K562 (cell line): ENCODE measurements at regions not wholly inside any gene's neighbourhood (a gene's known extent, or its start where the extent isn't known, plus 50 kb on each side); places are given as distances from the start of the nearest gene placed in this dataset.
A peak's percentile ranks its signal among the peaks of the same experiment; 100 is the strongest.

Source experiments
- ARID1B ChIP-seq: fragments of 450-650 bp; IDR thresholded peaks from 2 replicates; pipeline ENCODE4 v1.6.1; 2016; ENCODE audit warnings: antibody characterized with exemption, mild to moderate bottlenecking, inconsistent platforms
- BDP1 ChIP-seq: IDR thresholded peaks from 3 replicates; pipeline ENCODE4 v1.6.1; 2011; ENCODE audit not compliant: insufficient read length, insufficient read depth
- CBFA2T3 ChIP-seq: fragments of 450-650 bp; IDR thresholded peaks from 2 replicates; pipeline ENCODE4 v1.6.1; 2017
- HCFC1 ChIP-seq: IDR thresholded peaks from 2 replicates; pipeline ENCODE4 v1.6.1; 2012; ENCODE audit warnings: low read depth, low read length, improper control_type of control experiment
- MXI1 ChIP-seq: IDR thresholded peaks from 2 replicates; pipeline ENCODE4 v1.6.1; 2011; ENCODE audit warnings: low read depth, mild to moderate bottlenecking, improper control_type of control experiment, low read length
- RB1 ChIP-seq: fragments of 450-650 bp; IDR thresholded peaks from 2 replicates; pipeline ENCODE4 v1.6.1; 2017; ENCODE audit warnings: low read depth, mild to moderate bottlenecking
- TAF9B ChIP-seq: fragments of 450-650 bp; IDR thresholded peaks from 2 replicates; pipeline ENCODE4 v1.6.1; 2018; ENCODE audit warnings: mild to moderate bottlenecking; ENCODE audit not compliant: partially characterized antibody
- TAL1 ChIP-seq: fragments of 450-650 bp; IDR thresholded peaks from 2 replicates; pipeline ENCODE4 v1.6.1; 2016; ENCODE audit warnings: mild to moderate bottlenecking
- TCF3 ChIP-seq: sonication (generic); formaldehyde crosslinking; IDR thresholded peaks from 2 replicates; pipeline ENCODE4 v1.4.0; 2020; ENCODE audit warnings: mild to moderate bottlenecking, missing genetic modification reagents
- TEAD4 ChIP-seq, 2 experiments: sonication (generic) in 1 of 2; formaldehyde crosslinking in 1 of 2; IDR thresholded peaks; 2 replicates each; pipeline versions ENCODE4 v1.6.1 to v1.8.0; 2012 to 2022; ENCODE audit warnings: borderline replicate concordance in 1 of 2, inconsistent platforms in 1 of 2, low read length in 1 of 2, mild to moderate bottlenecking in 1 of 2, missing genetic modification reagents in 1 of 2
- VEZF1 ChIP-seq: fragments of 200-800 bp; sonication (Bioruptor generic); IDR thresholded peaks from 2 replicates; pipeline ENCODE4 v1.6.1; 2017; ENCODE audit warnings: missing genetic modification characterization, missing compliant biosample characterization
- ZNF445 ChIP-seq: fragments of 250-450 bp; sonication (Bioruptor Pico); IDR thresholded peaks from 2 replicates; pipeline ENCODE4 v1.4.0; 2020; ENCODE audit warnings: low read depth, mild to moderate bottlenecking, moderate library complexity
- ZSCAN29 ChIP-seq: fragments of 450-650 bp; IDR thresholded peaks from 2 replicates; pipeline ENCODE4 v1.6.1; 2017
- ZZZ3 ChIP-seq: fragments of 450-650 bp; IDR thresholded peaks from 2 replicates; pipeline ENCODE4 v1.6.1; 2016; ENCODE audit warnings: antibody characterized with exemption, mild to moderate bottlenecking, moderate library complexity
- TF ChIP-seq, protein P1 (sequence below): fragments of 250-450 bp; sonication (Bioruptor Pico); IDR thresholded peaks from 2 replicates; pipeline ENCODE4 v1.8.0; 2022; ENCODE audit warnings: inconsistent platforms, mild to moderate bottlenecking, moderate library complexity, borderline replicate concordance
- TF ChIP-seq, protein P2 (sequence below): sonication (generic); formaldehyde crosslinking; IDR thresholded peaks from 2 replicates; pipeline ENCODE4 v1.8.1; 2023; ENCODE audit warnings: mild to moderate bottlenecking, missing genetic modification reagents
- TF ChIP-seq, protein P3 (sequence below): sonication (generic); formaldehyde crosslinking; IDR thresholded peaks from 2 replicates; pipeline ENCODE4 v1.8.0; 2023; ENCODE audit warnings: mild to moderate bottlenecking, missing genetic modification reagents

DNA sequence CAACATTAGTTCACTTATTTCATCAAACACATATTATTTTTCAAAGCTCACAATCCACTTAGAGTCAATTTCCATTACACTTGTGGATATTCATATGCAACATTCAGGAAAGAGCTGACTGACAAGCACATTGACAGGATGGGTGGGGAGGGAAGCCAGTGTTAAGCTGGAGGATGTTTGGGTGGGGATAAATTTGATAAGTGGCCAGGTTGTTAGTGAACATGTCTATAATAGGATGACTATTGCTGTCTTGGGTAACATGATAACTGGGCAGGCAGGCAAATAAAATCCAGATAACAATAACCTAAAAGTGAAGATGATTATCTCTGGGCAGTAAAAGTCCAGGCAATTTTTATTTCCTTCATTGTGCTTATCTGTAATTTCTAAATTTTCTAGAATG lies 73.8 kb upstream of the OSBPL8 start (continued):
- no peak for TF ChIP-seq VEZF1 (CRISPR knock-in tag)
- TF ChIP-seq, protein P1, sequence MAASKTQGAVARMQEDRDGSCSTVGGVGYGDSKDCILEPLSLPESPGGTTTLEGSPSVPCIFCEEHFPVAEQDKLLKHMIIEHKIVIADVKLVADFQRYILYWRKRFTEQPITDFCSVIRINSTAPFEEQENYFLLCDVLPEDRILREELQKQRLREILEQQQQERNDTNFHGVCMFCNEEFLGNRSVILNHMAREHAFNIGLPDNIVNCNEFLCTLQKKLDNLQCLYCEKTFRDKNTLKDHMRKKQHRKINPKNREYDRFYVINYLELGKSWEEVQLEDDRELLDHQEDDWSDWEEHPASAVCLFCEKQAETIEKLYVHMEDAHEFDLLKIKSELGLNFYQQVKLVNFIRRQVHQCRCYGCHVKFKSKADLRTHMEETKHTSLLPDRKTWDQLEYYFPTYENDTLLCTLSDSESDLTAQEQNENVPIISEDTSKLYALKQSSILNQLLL (CRISPR knock-in tag): no peak
- TF ChIP-seq RB1: no peak
- no peak for TF ChIP-seq HCFC1
- TF ChIP-seq, protein P2, sequence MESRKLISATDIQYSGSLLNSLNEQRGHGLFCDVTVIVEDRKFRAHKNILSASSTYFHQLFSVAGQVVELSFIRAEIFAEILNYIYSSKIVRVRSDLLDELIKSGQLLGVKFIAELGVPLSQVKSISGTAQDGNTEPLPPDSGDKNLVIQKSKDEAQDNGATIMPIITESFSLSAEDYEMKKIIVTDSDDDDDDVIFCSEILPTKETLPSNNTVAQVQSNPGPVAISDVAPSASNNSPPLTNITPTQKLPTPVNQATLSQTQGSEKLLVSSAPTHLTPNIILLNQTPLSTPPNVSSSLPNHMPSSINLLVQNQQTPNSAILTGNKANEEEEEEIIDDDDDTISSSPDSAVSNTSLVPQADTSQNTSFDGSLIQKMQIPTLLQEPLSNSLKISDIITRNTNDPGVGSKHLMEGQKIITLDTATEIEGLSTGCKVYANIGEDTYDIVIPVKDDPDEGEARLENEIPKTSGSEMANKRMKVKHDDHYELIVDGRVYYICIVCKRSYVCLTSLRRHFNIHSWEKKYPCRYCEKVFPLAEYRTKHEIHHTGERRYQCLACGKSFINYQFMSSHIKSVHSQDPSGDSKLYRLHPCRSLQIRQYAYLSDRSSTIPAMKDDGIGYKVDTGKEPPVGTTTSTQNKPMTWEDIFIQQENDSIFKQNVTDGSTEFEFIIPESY (CRISPR knock-in tag): no peak
- TF ChIP-seq ARID1B: peak; percentile 56
- TF ChIP-seq ZZZ3: no peak
- no peak for TF ChIP-seq TAF9B
- peak; percentile 38; the same call in 1 of the 2 replicates for TF ChIP-seq TAL1
- no peak for TF ChIP-seq ZNF445
- TF ChIP-seq TCF3 (CRISPR knock-in tag): 0 out of 2 replicates have a peak, but pooled peaks have one; percentile 20
- TF ChIP-seq BDP1: no peak
- TF ChIP-seq ZSCAN29: no peak
- TF ChIP-seq CBFA2T3: peak; percentile 72
- no peak for TF ChIP-seq MXI1
- TF ChIP-seq, protein P3, sequence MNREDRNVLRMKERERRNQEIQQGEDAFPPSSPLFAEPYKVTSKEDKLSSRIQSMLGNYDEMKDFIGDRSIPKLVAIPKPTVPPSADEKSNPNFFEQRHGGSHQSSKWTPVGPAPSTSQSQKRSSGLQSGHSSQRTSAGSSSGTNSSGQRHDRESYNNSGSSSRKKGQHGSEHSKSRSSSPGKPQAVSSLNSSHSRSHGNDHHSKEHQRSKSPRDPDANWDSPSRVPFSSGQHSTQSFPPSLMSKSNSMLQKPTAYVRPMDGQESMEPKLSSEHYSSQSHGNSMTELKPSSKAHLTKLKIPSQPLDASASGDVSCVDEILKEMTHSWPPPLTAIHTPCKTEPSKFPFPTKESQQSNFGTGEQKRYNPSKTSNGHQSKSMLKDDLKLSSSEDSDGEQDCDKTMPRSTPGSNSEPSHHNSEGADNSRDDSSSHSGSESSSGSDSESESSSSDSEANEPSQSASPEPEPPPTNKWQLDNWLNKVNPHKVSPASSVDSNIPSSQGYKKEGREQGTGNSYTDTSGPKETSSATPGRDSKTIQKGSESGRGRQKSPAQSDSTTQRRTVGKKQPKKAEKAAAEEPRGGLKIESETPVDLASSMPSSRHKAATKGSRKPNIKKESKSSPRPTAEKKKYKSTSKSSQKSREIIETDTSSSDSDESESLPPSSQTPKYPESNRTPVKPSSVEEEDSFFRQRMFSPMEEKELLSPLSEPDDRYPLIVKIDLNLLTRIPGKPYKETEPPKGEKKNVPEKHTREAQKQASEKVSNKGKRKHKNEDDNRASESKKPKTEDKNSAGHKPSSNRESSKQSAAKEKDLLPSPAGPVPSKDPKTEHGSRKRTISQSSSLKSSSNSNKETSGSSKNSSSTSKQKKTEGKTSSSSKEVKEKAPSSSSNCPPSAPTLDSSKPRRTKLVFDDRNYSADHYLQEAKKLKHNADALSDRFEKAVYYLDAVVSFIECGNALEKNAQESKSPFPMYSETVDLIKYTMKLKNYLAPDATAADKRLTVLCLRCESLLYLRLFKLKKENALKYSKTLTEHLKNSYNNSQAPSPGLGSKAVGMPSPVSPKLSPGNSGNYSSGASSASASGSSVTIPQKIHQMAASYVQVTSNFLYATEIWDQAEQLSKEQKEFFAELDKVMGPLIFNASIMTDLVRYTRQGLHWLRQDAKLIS (CRISPR knock-in tag): no peak
- TF ChIP-seq TEAD4 (IDR thresholded peaks at IDR 0.05; ENCODE audit: low read length): peak; percentile 14; the same call in 1 of the 2 replicates
- TF ChIP-seq TEAD4 (CRISPR knock-in tag; IDR thresholded peaks at IDR 0.05; ENCODE audit: borderline replicate concordance): no peak
- TF ChIP-seq, all 486 proteins: peak for 10
